ENCODE measurements at regions not wholly inside any gene's neighbourhood (a gene's known extent, or its start where the extent isn't known, plus 50 kb on each side); places are given as distances from the start of the nearest gene placed in this dataset.

- Histone ChIP-seq H3K9ac (ENCODE audit: insufficient read length, low read depth) (no peak overlapping the region), H3K4me3 (ENCODE audit: insufficient read length, low read depth) (no peak overlapping the region), H3K27me3 (ENCODE audit: insufficient read depth, insufficient read length) (no peaks in the 10 kb centered on the region), H3K4me1 (ENCODE audit: insufficient read depth, insufficient read length) (peaks cover 7% of the 10 kb centered on the region), H3K36me3 (ENCODE audit: insufficient read depth, insufficient read length, low read length) (no peaks in the 10 kb centered on the region), H3K9me3 (ENCODE audit: insufficient read depth, low read length) (peaks cover 12% of the 10 kb centered on the region)
- DNase-seq (ENCODE audit: low read depth, low spot score), result no peak
- TF ChIP-seq ZNF274 (IDR thresholded peaks at IDR 0.05; ENCODE audit: low read depth, low read length) (no peak), YY1 (IDR thresholded peaks at IDR 0.05; ENCODE audit: insufficient read depth, insufficient read length) (no peak), SUZ12 (IDR thresholded peaks at IDR 0.05; ENCODE audit: extremely low read depth, insufficient read depth, insufficient read length) (no peak)
Observed at GRCh38 chr2:118257696-118258095, 169.4 kb downstream of the INSIG2 start.

GRCh38 chr2:118255771-118256372 is 167.6 kb downstream of the INSIG2 start:
- H3K9me3 ChIP-seq (ENCODE audit: insufficient read depth, low read length), result peaks cover 12% of the 10 kb centered on the region
- peaks cover 7% of the 10 kb centered on the region for H3K4me1 ChIP-seq (ENCODE audit: insufficient read depth, insufficient read length)
- no peaks in the 10 kb centered on the region for H3K27me3 ChIP-seq (ENCODE audit: insufficient read depth, insufficient read length)
- no peak overlapping the region for H3K9ac ChIP-seq (ENCODE audit: insufficient read length, low read depth)
- no peak overlapping the region for H3K4me3 ChIP-seq (ENCODE audit: insufficient read length, low read depth)
- no peaks in the 10 kb centered on the region for H3K36me3 ChIP-seq (ENCODE audit: insufficient read depth, insufficient read length, low read length)
- no peak for TF ChIP-seq SUZ12 (IDR thresholded peaks at IDR 0.05; ENCODE audit: extremely low read depth, insufficient read depth, insufficient read length)
- TF ChIP-seq ZNF274 (IDR thresholded peaks at IDR 0.05; ENCODE audit: low read depth, low read length), result no peak
- no peak for TF ChIP-seq YY1 (IDR thresholded peaks at IDR 0.05; ENCODE audit: insufficient read depth, insufficient read length)
- peak; percentile 74 for DNase-seq (ENCODE audit: low read depth, low spot score)

GRCh38 chr2:118255301-118255700 is 167.0 kb downstream of the INSIG2 start:
- Histone ChIP-seq H3K4me1 (ENCODE audit: insufficient read depth, insufficient read length) (peaks cover 7% of the 10 kb centered on the region), H3K9me3 (ENCODE audit: insufficient read depth, low read length) (peaks cover 12% of the 10 kb centered on the region), H3K4me3 (ENCODE audit: insufficient read length, low read depth) (no peak overlapping the region), H3K36me3 (ENCODE audit: insufficient read depth, insufficient read length, low read length) (no peaks in the 10 kb centered on the region), H3K9ac (ENCODE audit: insufficient read length, low read depth) (no peak overlapping the region), H3K27me3 (ENCODE audit: insufficient read depth, insufficient read length) (no peaks in the 10 kb centered on the region)
- TF ChIP-seq YY1 (IDR thresholded peaks at IDR 0.05; ENCODE audit: insufficient read depth, insufficient read length), result no peak
- TF ChIP-seq SUZ12 (IDR thresholded peaks at IDR 0.05; ENCODE audit: extremely low read depth, insufficient read depth, insufficient read length), result no peak
- TF ChIP-seq ZNF274 (IDR thresholded peaks at IDR 0.05; ENCODE audit: low read depth, low read length), result no peak
- DNase-seq (ENCODE audit: low read depth, low spot score), result no peak

- TF ChIP-seq YY1 (IDR thresholded peaks at IDR 0.05; ENCODE audit: insufficient read depth, insufficient read length) (no peak), SUZ12 (IDR thresholded peaks at IDR 0.05; ENCODE audit: extremely low read depth, insufficient read depth, insufficient read length) (no peak), ZNF274 (IDR thresholded peaks at IDR 0.05; ENCODE audit: low read depth, low read length) (no peak)
- Histone ChIP-seq H3K27me3 (ENCODE audit: insufficient read depth, insufficient read length) (no peaks in the 10 kb centered on the region), H3K4me3 (ENCODE audit: insufficient read length, low read depth) (no peak overlapping the region), H3K4me1 (ENCODE audit: insufficient read depth, insufficient read length) (peaks cover 7% of the 10 kb centered on the region), H3K9ac (ENCODE audit: insufficient read length, low read depth) (no peak overlapping the region), H3K36me3 (ENCODE audit: insufficient read depth, insufficient read length, low read length) (no peaks in the 10 kb centered on the region), H3K9me3 (ENCODE audit: insufficient read depth, low read length) (peaks cover 8% of the 10 kb centered on the region)
- no peak for DNase-seq (ENCODE audit: low read depth, low spot score)
Observed at GRCh38 chr2:118254116-118254515, 165.8 kb downstream of the INSIG2 start.

GRCh38 chr2:118251427-118251826 is 163.2 kb downstream of the INSIG2 start:
- Histone ChIP-seq H3K4me1 (ENCODE audit: insufficient read depth, insufficient read length) (peaks cover 4% of the 10 kb centered on the region), H3K9ac (ENCODE audit: insufficient read length, low read depth) (no peak overlapping the region), H3K36me3 (ENCODE audit: insufficient read depth, insufficient read length, low read length) (no peaks in the 10 kb centered on the region), H3K9me3 (ENCODE audit: insufficient read depth, low read length) (no peaks in the 10 kb centered on the region), H3K27me3 (ENCODE audit: insufficient read depth, insufficient read length) (no peaks in the 10 kb centered on the region), H3K4me3 (ENCODE audit: insufficient read length, low read depth) (no peak overlapping the region)
- peak; percentile 20 for DNase-seq (ENCODE audit: low read depth, low spot score)
- no peak for TF ChIP-seq ZNF274 (IDR thresholded peaks at IDR 0.05; ENCODE audit: low read depth, low read length)
- no peak for TF ChIP-seq YY1 (IDR thresholded peaks at IDR 0.05; ENCODE audit: insufficient read depth, insufficient read length)
- TF ChIP-seq SUZ12 (IDR thresholded peaks at IDR 0.05; ENCODE audit: extremely low read depth, insufficient read depth, insufficient read length), result no peak

GRCh38 chr2:118250463-118250862 is 162.2 kb downstream of the INSIG2 start:
- no peaks in the 10 kb centered on the region for H3K9me3 ChIP-seq (ENCODE audit: insufficient read depth, low read length)
- no peak overlapping the region for H3K4me3 ChIP-seq (ENCODE audit: insufficient read length, low read depth)
- H3K36me3 ChIP-seq (ENCODE audit: insufficient read depth, insufficient read length, low read length), result no peaks in the 10 kb centered on the region
- TF ChIP-seq ZNF274 (IDR thresholded peaks at IDR 0.05; ENCODE audit: low read depth, low read length) (no peak), SUZ12 (IDR thresholded peaks at IDR 0.05; ENCODE audit: extremely low read depth, insufficient read depth, insufficient read length) (no peak), YY1 (IDR thresholded peaks at IDR 0.05; ENCODE audit: insufficient read depth, insufficient read length) (no peak)
- H3K4me1 ChIP-seq (ENCODE audit: insufficient read depth, insufficient read length), result no peaks in the 10 kb centered on the region
- H3K27me3 ChIP-seq (ENCODE audit: insufficient read depth, insufficient read length), result no peaks in the 10 kb centered on the region
- no peak for DNase-seq (ENCODE audit: low read depth, low spot score)
- no peak overlapping the region for H3K9ac ChIP-seq (ENCODE audit: insufficient read length, low read depth)

GRCh38 chr2:118250001-118250400 is 161.7 kb downstream of the INSIG2 start:
- Histone ChIP-seq H3K27me3 (ENCODE audit: insufficient read depth, insufficient read length) (no peaks in the 10 kb centered on the region), H3K4me1 (ENCODE audit: insufficient read depth, insufficient read length) (no peaks in the 10 kb centered on the region), H3K36me3 (ENCODE audit: insufficient read depth, insufficient read length, low read length) (no peaks in the 10 kb centered on the region), H3K9ac (ENCODE audit: insufficient read length, low read depth) (no peak overlapping the region), H3K4me3 (ENCODE audit: insufficient read length, low read depth) (no peak overlapping the region), H3K9me3 (ENCODE audit: insufficient read depth, low read length) (no peaks in the 10 kb centered on the region)
- no peak for DNase-seq (ENCODE audit: low read depth, low spot score)
- TF ChIP-seq ZNF274 (IDR thresholded peaks at IDR 0.05; ENCODE audit: low read depth, low read length) (no peak), SUZ12 (IDR thresholded peaks at IDR 0.05; ENCODE audit: extremely low read depth, insufficient read depth, insufficient read length) (no peak), YY1 (IDR thresholded peaks at IDR 0.05; ENCODE audit: insufficient read depth, insufficient read length) (no peak)

Measured in NT2/D1 (cell line).